Activated T-cell treated with anti-CD3 and anti-CD28 coated beads, Interleukin-2, amount 50 U/mL, for 72 hours (primary cell): ENCODE measurements at regions not wholly inside any gene's neighbourhood (a gene's known extent, or its start where the extent isn't known, plus 50 kb on each side); places are given as distances from the start of the nearest gene placed in this dataset.
"Not testable (repeated sequence)": the region's sequence is repeated elsewhere in the genome, so short reads cannot be mapped to it uniquely, and the experiment has no call there.

Source experiments
- ATAC-seq, 2 donors: fragments of 150-1000 bp; cut with Tn5 transposase; replicated peaks in 1 of 2; 2 replicates each; pipeline ENCODE4 v1.10.0; 2021; ENCODE audit warnings: moderate library complexity in 2 of 2, mild to moderate bottlenecking in 1 of 2
- DNase-seq, 2 donors: peaks; one replicate each; pipeline ENCODE4 v3.0.0; 2021 to 2022; ENCODE audit warnings: mixed read lengths in 1 of 2
- H3K27ac Mint-ChIP-seq: one replicate; pipeline ENCODE4 v1.8.0; 2022; ENCODE audit warnings: mild to moderate bottlenecking, moderate library complexity, mixed read lengths
- H3K27me3 Mint-ChIP-seq: one replicate; pipeline ENCODE4 v1.8.0; 2022; ENCODE audit warnings: low read depth, mixed read lengths
- H3K36me3 Mint-ChIP-seq, 2 donors: one replicate each; pipeline ENCODE4 v1.8.0; 2022; ENCODE audit warnings: mixed read lengths in 2 of 2, mild to moderate bottlenecking in 1 of 2; ENCODE audit not compliant: insufficient read depth in 2 of 2
- H3K4me1 Mint-ChIP-seq: one replicate; pipeline ENCODE4 v1.8.0; 2022; ENCODE audit warnings: low read depth, mixed read lengths
- H3K4me3 Mint-ChIP-seq, 2 donors: one replicate each; pipeline ENCODE4 v1.8.0; 2022; ENCODE audit warnings: mild to moderate bottlenecking in 2 of 2, mixed read lengths in 2 of 2, moderate library complexity in 2 of 2
- H3K9me3 Mint-ChIP-seq, 2 donors: one replicate each; pipeline ENCODE4 v1.8.0; 2022; ENCODE audit warnings: mixed read lengths in 2 of 2

DNA sequence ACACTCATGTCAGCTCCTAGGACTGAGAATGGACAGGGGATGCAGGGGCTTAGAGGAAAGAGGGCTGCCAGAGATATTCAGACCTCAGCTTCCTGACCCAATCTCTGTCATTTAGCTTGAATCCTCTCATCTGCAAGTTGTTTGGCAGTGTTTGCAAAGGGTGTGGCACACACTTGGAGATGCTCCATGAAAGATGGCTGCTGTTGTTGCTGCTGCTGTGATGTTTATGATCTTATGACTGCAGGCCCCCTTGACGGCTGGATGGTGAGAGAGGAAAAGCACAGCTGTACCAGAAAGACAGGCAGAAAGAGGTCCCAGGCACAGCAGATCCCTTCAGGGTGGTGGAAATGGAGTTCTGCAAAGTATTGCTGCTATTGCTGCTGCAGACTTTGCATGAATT is 80.7 kb downstream of the TRIM43 start:
- not testable (repeated sequence) for H3K4me3 Mint-ChIP-seq, H3K9me3 Mint-ChIP-seq, H3K27ac Mint-ChIP-seq, ATAC-seq, H3K36me3 Mint-ChIP-seq, H3K4me1 Mint-ChIP-seq, DNase-seq
- peaks cover 23% of the 10 kb centered on the region for H3K27me3 Mint-ChIP-seq

DNA sequence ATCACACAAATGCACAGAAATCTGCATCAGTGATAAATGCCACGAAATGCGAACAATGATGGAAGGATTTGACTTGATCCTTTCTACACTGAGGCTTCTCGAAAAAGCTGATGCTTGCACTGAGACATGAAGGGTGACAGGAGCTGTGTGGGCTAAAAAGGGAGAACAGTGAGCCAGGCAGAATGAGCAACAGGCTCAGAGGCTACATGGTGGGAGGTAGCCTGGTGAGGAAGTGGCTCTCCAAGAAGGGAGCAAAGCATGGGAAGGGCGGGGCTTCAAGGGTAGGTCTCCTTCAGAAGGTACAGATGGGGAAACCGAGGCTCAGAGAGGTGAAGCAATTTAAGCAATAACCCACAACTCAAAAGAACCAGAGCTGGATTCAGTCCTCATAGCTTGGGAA is 82.4 kb downstream of the TRIM43 start:
- ATAC-seq (no peak), DNase-seq (no peak)
- Mint-ChIP-seq H3K4me1 (peaks cover 1% of the 10 kb centered on the region), H3K4me3 (no peak overlapping the region), H3K27ac (no peak overlapping the region), H3K9me3 (no peaks in the 10 kb centered on the region), H3K27me3 (peaks cover 25% of the 10 kb centered on the region), H3K36me3 (no peaks in the 10 kb centered on the region)

DNA sequence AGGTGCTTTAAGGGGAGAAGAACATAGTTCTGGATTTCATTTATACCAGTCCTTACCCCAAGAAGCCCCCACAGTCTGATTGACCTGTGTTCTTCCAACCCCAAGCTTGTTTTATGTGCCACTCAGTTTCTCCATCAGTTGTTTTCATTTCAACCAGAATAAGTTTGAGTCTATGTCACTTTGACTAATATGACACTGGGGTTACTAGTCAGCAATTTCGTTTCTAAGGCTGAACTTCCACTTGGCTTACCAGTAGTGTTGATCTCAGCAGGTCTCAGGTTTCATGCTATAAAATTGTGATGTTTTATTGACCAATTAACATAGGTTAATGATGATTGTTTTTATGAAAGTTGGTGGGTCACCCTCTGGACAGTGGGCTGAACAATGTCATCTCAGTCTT is 84.8 kb downstream of the TRIM43 start:
- H3K27me3 Mint-ChIP-seq = peaks cover 25% of the 10 kb centered on the region
- not testable (repeated sequence) for DNase-seq, H3K27ac Mint-ChIP-seq, H3K4me1 Mint-ChIP-seq, H3K9me3 Mint-ChIP-seq, H3K36me3 Mint-ChIP-seq, H3K4me3 Mint-ChIP-seq
- ATAC-seq = peak in 1 of 2 donors; percentile 52

DNA sequence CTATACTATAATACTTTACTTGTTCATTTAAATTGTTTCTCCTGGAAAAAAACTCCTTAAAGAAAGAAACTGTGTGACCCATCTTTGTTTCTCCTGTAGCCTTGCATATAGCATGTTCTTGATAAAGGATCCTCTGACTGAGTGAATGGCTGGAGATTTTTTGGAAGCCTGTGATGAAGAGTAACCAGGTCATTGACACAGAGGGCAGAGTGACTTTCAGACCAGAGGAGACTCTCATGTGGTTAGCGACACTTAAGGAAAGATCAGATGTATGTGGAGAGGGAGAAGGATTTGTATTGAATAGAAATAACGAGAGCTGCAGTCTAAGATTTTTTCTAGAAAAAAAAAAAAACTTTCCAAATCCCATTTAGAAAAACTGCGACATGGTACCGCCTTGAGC is 85.5 kb downstream of the TRIM43 start:
- no peak for ATAC-seq
- DNase-seq = no peak
- no peak overlapping the region for H3K27ac Mint-ChIP-seq
- H3K4me1 Mint-ChIP-seq = peaks cover 4% of the 10 kb centered on the region
- H3K9me3 Mint-ChIP-seq = no peaks in the 10 kb centered on the region
- peaks cover 28% of the 10 kb centered on the region for H3K27me3 Mint-ChIP-seq
- H3K36me3 Mint-ChIP-seq = no peaks in the 10 kb centered on the region
- H3K4me3 Mint-ChIP-seq = no peak overlapping the region

DNA sequence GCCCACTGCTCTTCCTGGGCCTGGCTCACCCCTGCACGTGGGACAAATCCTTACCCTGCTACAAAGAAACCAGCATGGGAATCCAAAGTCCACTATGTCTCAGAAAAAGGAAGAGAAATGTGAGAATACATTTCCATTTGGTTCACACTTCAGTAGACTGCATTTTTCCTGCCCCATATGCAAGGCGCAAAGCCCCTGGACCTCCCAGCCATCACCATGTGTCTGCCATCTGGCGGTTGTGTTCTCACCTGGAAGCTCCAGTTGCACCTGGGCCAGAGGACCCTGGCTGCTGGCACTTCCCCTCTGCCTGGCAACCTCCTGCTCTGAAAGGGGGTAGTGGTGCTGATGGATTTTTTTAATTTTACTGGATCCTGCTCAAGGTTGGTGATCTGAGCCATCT is 86.0 kb downstream of the TRIM43 start:
- H3K4me1 Mint-ChIP-seq, DNase-seq, H3K36me3 Mint-ChIP-seq, H3K4me3 Mint-ChIP-seq, H3K9me3 Mint-ChIP-seq, H3K27ac Mint-ChIP-seq, ATAC-seq: not testable (repeated sequence)
- peaks cover 33% of the 10 kb centered on the region for H3K27me3 Mint-ChIP-seq

DNA sequence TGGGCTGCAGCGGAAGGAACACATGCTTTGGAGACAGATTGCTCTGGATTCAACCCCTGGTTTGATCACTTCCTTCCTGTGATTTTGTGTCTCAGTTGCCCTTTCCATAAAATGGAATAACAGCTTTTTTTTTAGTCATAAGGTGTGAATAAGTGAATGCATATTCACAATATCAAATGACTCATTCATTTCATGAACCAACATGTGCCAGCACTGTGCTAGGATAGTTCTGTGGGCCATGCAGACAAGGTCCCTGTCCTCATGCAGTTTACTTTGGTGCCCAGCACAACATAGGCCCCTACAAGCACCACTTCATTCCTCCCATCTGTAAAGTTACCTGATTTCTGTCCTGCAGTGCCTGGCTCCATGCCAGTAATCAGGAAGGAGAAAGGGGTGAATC is 89.4 kb downstream of the TRIM43 start:
- H3K4me3 Mint-ChIP-seq, H3K36me3 Mint-ChIP-seq, DNase-seq, H3K27ac Mint-ChIP-seq, H3K9me3 Mint-ChIP-seq, ATAC-seq: not testable (repeated sequence)
- H3K4me1 Mint-ChIP-seq = peaks cover 13% of the 10 kb centered on the region
- H3K27me3 Mint-ChIP-seq = peaks cover 31% of the 10 kb centered on the region

DNA sequence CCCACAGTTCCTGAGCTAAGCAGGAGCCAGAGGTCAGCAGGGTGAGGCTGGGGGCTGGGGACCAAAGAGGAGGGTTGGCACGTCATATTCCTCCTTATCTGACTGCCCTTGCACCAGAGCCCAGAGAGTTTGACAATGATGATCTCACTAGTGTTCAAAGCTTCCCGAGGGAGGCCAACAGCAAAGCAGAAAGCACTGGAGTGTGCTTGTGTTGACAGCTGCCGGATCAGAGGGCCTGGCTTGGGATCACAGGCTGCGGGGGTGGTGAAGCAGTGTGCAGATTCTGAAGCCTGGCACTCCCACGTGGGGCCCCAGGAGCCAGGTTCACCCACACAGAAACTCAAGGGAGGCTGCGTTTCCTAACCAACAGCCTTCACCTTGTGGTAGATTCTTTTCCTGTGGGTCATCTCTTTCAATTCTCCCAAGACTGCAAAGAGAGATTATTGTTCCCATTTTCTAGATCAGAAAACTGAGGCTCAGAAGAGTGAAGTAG is 89.8 kb downstream of the TRIM43 start:
- DNase-seq, H3K4me3 Mint-ChIP-seq, ATAC-seq, H3K9me3 Mint-ChIP-seq, H3K27ac Mint-ChIP-seq, H3K36me3 Mint-ChIP-seq: not testable (repeated sequence)
- Mint-ChIP-seq H3K27me3 (peaks cover 31% of the 10 kb centered on the region), H3K4me1 (peaks cover 13% of the 10 kb centered on the region)

DNA sequence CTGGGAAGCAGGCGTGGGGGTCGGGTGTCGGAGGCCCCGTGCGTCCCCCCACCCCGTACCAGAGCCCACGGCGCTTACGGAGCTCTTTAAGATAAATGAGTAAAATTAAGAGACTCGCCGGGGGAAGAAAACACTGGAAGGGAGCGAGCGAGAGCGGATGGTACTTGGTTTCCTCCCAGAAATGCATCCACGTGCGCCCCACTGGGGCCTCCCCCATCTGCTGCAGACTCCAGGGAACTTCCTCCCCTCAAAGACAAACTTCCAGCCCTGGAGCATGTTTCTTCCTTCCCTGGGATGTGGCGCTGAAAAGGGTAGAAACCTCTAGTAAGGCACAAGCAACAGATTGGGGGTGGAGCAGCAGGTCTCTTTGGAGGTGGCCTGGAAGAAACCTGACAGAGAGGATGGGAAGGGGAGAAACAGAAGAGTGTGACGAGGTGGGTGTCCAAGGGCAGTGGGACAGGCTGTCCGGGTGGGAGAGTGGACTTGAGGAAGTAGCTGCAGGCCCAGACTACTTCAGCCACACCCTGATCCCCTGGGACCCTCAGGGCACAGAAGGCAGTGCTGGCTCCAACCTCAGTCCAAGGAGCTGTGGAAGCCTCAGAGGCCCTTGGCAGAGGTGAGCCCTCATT is 91.2 kb downstream of the TRIM43 start:
- peak overlapping the region; percentile 58 to 81 for H3K4me3 Mint-ChIP-seq
- not testable (repeated sequence) for H3K27ac Mint-ChIP-seq, H3K9me3 Mint-ChIP-seq, H3K36me3 Mint-ChIP-seq, DNase-seq
- peaks cover 30% of the 10 kb centered on the region for H3K27me3 Mint-ChIP-seq
- ATAC-seq = peak in 1 of 2 donors; percentile 13
- peaks cover 13% of the 10 kb centered on the region for H3K4me1 Mint-ChIP-seq

DNA sequence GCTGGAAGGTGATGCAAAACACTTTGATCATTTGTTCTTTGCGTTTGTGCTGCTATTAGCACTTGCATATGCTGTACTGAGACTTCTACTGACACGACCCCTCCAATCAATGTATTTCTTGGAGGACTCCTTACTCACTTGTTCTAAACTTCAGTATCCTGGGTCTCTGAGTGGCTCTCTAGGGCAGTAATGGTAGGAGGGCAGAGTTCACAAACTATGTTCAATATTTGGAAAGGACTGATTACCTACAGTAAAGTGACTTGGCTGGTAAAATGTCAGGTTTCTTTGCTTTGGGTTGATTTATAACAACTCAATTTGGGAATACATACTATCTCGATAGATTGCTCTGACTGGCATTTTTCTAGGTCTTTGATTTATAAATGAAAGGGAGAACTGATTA is 93.7 kb downstream of the TRIM43 start:
- Mint-ChIP-seq H3K9me3 (no peaks in the 10 kb centered on the region), H3K27ac (no peak overlapping the region), H3K4me1 (peaks cover 13% of the 10 kb centered on the region), H3K36me3 (no peaks in the 10 kb centered on the region), H3K27me3 (peaks cover 30% of the 10 kb centered on the region), H3K4me3 (no peak overlapping the region)
- DNase-seq (no peak), ATAC-seq (no peak)

DNA sequence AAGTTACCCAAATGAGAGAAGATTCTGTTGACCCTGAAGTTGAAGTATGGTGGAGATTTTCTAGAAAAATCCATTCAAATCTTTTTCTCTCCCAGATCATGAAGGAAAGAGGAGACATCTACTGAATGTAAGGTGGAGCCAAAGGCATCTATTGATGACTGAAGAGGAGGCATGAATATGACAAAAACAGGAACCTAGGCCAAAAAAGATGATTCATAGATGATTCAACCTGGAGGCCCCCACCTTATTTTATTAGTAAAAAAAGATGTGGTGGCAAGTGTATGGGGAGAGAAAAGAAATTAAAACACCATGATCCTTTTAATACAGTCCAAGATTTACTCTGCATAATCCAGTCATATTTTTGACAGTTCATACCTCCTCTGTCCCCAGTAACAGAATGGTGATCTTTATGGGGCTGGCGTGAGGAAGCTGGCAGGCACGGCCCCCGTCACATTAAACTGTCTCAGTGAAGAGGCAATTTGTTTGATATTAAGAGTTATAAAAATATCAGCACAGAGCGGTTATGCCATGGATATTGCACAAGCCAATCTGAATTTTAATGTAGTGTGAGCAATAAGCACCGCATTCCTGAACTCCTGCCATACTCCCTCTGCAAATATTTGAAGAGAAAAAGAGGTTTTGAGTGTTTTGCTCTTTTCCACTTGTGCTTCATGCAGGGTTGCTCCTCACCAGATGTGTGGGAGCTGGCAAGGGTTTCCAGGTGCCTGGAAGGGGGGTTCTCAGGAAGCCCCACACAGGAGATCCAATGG is 94.4 kb downstream of the TRIM43 start:
- DNase-seq, H3K27ac Mint-ChIP-seq, H3K9me3 Mint-ChIP-seq, H3K4me3 Mint-ChIP-seq, H3K36me3 Mint-ChIP-seq: not testable (repeated sequence)
- Mint-ChIP-seq H3K4me1 (peaks cover 13% of the 10 kb centered on the region), H3K27me3 (peaks cover 30% of the 10 kb centered on the region)
- ATAC-seq = peak in 1 of 2 donors; percentile 36

DNA sequence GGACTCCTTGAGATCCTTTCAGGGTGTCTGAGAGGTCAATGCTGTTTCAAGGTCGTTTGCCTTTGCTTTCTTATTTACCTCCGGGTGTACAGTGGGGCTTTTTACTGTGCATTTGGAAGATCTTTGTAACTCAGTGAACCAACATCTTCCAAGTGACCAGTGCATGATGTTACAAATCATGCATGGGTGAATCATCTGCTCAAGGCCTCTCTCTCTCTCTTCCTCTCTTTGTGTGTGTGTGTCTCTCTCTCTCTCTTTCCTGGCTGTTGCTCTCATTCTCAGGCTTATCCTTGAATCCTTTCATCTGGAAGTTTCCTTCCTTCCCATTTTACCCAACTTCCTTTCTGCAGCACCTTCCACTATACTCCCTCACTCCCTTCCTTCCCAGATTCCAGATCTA is 96.1 kb downstream of the TRIM43 start:
- not testable (repeated sequence) for H3K9me3 Mint-ChIP-seq, ATAC-seq, H3K36me3 Mint-ChIP-seq, H3K4me1 Mint-ChIP-seq, DNase-seq, H3K27ac Mint-ChIP-seq, H3K4me3 Mint-ChIP-seq
- H3K27me3 Mint-ChIP-seq = peaks cover 21% of the 10 kb centered on the region

DNA sequence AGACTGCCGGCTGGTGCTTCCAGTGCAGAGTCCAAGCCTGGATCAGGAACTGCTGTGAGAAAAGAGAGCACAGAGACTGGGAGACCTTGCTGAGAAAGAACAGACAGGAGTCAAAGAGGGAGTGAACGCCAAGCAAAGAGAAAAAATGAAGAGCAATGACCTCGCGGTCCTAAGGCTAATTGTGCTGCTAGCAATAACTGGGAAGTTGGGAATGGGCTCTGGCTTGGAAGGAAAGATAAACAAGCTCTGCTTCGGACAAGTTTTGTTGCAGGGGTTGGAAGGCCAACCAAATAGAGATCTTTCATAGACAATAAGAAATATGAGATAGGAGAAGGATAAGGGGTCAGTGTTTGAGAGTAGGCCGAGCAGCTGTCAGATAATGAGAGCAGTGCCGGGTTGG is 99.4 kb downstream of the TRIM43 start:
- peaks cover 14% of the 10 kb centered on the region for H3K27me3 Mint-ChIP-seq
- not testable (repeated sequence) for DNase-seq, H3K4me3 Mint-ChIP-seq, ATAC-seq, H3K27ac Mint-ChIP-seq, H3K9me3 Mint-ChIP-seq, H3K4me1 Mint-ChIP-seq, H3K36me3 Mint-ChIP-seq

DNA sequence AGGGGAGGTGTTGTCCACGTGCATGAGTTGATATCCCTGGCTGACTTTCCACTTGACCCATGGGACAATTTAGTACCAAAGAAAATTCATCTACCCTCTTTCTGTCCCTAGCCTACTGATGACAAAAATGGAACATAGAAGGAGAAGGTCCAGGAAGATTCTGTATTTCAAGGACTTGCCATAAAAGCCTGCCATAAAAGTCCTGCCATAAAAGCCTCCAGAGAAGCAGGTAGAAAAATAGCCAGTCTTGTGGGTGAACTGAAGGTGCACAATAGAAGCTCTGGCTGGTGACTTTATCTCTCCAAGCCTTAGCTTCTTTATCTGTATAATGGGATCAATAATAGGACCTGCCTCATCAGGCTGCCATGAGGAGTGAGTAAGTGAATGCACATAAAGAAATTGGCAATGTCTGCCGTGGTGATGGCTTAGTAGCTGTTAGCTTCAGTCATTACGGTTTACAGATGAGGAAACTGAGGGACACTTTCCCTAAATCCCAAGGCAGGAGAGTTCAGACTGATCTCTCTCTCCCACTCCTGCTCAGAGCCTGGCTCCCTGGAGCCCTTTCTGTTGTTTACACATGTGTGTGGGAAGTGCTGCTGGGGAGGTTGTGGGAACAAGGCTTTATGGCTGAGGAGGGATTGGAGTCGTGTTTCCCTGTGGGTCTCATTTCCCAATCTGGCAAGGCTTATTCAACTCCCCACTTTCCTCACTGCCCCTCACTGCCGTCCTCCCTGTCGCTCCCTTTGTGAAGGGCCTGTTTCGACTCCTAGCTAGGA is 101.5 kb downstream of the TRIM43 start:
- H3K4me1 Mint-ChIP-seq, H3K36me3 Mint-ChIP-seq, H3K27ac Mint-ChIP-seq, ATAC-seq, H3K4me3 Mint-ChIP-seq, H3K9me3 Mint-ChIP-seq, DNase-seq: not testable (repeated sequence)
- peaks cover 23% of the 10 kb centered on the region for H3K27me3 Mint-ChIP-seq
